Mesenchymal stem cell (in vitro differentiated cells and primary cell): ENCODE measurements at regions not wholly inside any gene's neighbourhood (a gene's known extent, or its start where the extent isn't known, plus 50 kb on each side); places are given as distances from the start of the nearest gene placed in this dataset.
A peak's percentile ranks its signal among the peaks of the same experiment; 100 is the strongest.

Experiments
- DNase-seq: peaks from one replicate; pipeline ENCODE4 v3.0.0-alpha.2; 2013
- H2AFZ ChIP-seq: one replicate; pipeline ENCODE4 v1.6.1; 2013; ENCODE audit warnings: low read depth, mild to moderate bottlenecking, control low read depth, inconsistent platforms, low read length, moderate library complexity
- H2AK5ac ChIP-seq: 2 replicates; pipeline ENCODE4 v1.6.1; 2013; ENCODE audit warnings: low read length, moderate library complexity, mild to moderate bottlenecking, inconsistent platforms; ENCODE audit not compliant: severe bottlenecking
- H2BK120ac ChIP-seq: one replicate; pipeline ENCODE4 v1.6.1; 2013; ENCODE audit warnings: low read depth, mild to moderate bottlenecking, inconsistent platforms, low read length, moderate library complexity
- H2BK12ac ChIP-seq, 2 experiments: one replicate each; pipeline ENCODE4 v1.6.1; 2013; ENCODE audit warnings: inconsistent platforms in 2 of 2, low read length in 2 of 2, mild to moderate bottlenecking in 2 of 2, moderate library complexity in 2 of 2, control low read depth in 1 of 2
- H2BK15ac ChIP-seq: one replicate; pipeline ENCODE4 v1.6.1; 2013; ENCODE audit warnings: mild to moderate bottlenecking, low read depth, inconsistent platforms; ENCODE audit not compliant: poor library complexity, severe bottlenecking
- H2BK5ac ChIP-seq: 2 replicates; pipeline ENCODE4 v1.6.1; 2013; ENCODE audit warnings: low read depth, mild to moderate bottlenecking, low read length, control low read depth, inconsistent platforms; ENCODE audit not compliant: poor library complexity, severe bottlenecking
- H3K14ac ChIP-seq, 2 experiments: one replicate each; pipeline ENCODE4 v1.6.1; 2013; ENCODE audit warnings: inconsistent platforms in 2 of 2, low read length in 2 of 2, control low read depth in 1 of 2, mild to moderate bottlenecking in 1 of 2, moderate library complexity in 1 of 2
- H3K18ac ChIP-seq, 2 experiments: one replicate each; pipeline ENCODE4 v1.6.1; 2013; ENCODE audit warnings: inconsistent platforms in 2 of 2, low read length in 2 of 2, control low read depth in 1 of 2, low read depth in 1 of 2, mild to moderate bottlenecking in 1 of 2
- H3K23ac ChIP-seq, 2 experiments: one replicate each; pipeline ENCODE4 v1.6.1; 2013; ENCODE audit warnings: inconsistent platforms in 2 of 2, low read length in 2 of 2, mild to moderate bottlenecking in 2 of 2, moderate library complexity in 2 of 2, control low read depth in 1 of 2
- H3K27ac ChIP-seq: 2 replicates; pipeline ENCODE4 v1.5.1; 2013; ENCODE audit warnings: mild to moderate bottlenecking, moderate library complexity, low read length, control low read depth, inconsistent platforms; ENCODE audit not compliant: poor library complexity, severe bottlenecking
- H3K27me3 ChIP-seq, 2 experiments: 2 replicates each; pipeline versions ENCODE4 v1.6.1 to v1.7.0; 2013; ENCODE audit warnings: low read length in 2 of 2, mild to moderate bottlenecking in 2 of 2, moderate library complexity in 2 of 2, control low read depth in 1 of 2, inconsistent platforms in 1 of 2; ENCODE audit not compliant: control insufficient read depth in 1 of 2, insufficient read depth in 1 of 2
- H3K36me3 ChIP-seq, 2 experiments: 2 replicates each; pipeline versions ENCODE4 v1.6.1 to v1.7.0; 2013; ENCODE audit warnings: low read length in 2 of 2, control low read depth in 1 of 2, inconsistent platforms in 1 of 2, low read depth in 1 of 2, mild to moderate bottlenecking in 1 of 2; ENCODE audit not compliant: insufficient read depth in 2 of 2, control insufficient read depth in 1 of 2
- H3K4ac ChIP-seq, 2 experiments: one replicate each; pipeline ENCODE4 v1.6.1; 2013; ENCODE audit warnings: inconsistent platforms in 2 of 2, low read length in 2 of 2, mild to moderate bottlenecking in 2 of 2, moderate library complexity in 2 of 2, control low read depth in 1 of 2, low read depth in 1 of 2
- H3K4me1 ChIP-seq: 2 replicates; pipeline ENCODE4 v1.6.1; 2013; ENCODE audit warnings: low read depth, low read length, control low read depth; ENCODE audit not compliant: control insufficient read depth, insufficient read depth
- H3K4me2 ChIP-seq: 2 replicates; pipeline ENCODE4 v1.6.1; 2013; ENCODE audit warnings: low read length, mild to moderate bottlenecking, inconsistent platforms; ENCODE audit not compliant: poor library complexity, severe bottlenecking
- H3K4me3 ChIP-seq, 2 experiments: 2 replicates each; pipeline versions ENCODE4 v1.5.1 to v1.7.0; 2013; ENCODE audit warnings: low read length in 2 of 2, mild to moderate bottlenecking in 2 of 2, control low read depth in 1 of 2, low read depth in 1 of 2; ENCODE audit not compliant: insufficient read depth in 1 of 2
- H3K79me1 ChIP-seq: replicated peaks from 2 replicates; pipeline ENCODE4 v1.6.1; 2013; ENCODE audit warnings: mild to moderate bottlenecking, control low read depth, low read length, inconsistent platforms; ENCODE audit not compliant: poor library complexity, severe bottlenecking
- H3K9ac ChIP-seq: 2 replicates; pipeline ENCODE4 v1.7.0; 2013; ENCODE audit warnings: mild to moderate bottlenecking, low read length, moderate library complexity
- H3K9me3 ChIP-seq: 2 replicates; pipeline ENCODE4 v1.7.0; 2013; ENCODE audit warnings: mild to moderate bottlenecking, low read length; ENCODE audit not compliant: control insufficient read depth
- H4K8ac ChIP-seq: one replicate; pipeline ENCODE4 v1.6.1; 2013; ENCODE audit warnings: inconsistent platforms, mild to moderate bottlenecking, low read length, moderate library complexity
- H4K91ac ChIP-seq: one replicate; pipeline ENCODE4 v1.6.1; 2013; ENCODE audit warnings: mild to moderate bottlenecking, low read length, inconsistent platforms
- WGBS: methylation state at CpG from one replicate; pipeline ENCODE4 v1.1.7; 2013; ENCODE audit warnings: mixed read lengths; 5-methylcytosine and 5-hydroxymethylcytosine counted together

- Histone ChIP-seq H2BK12ac (no peak overlapping the region), H3K9me3 (peaks cover 21% of the 10 kb centered on the region), H3K4me3 (no peak overlapping the region), H3K18ac (no peak overlapping the region), H2AFZ (peak overlapping the region; percentile 14), H3K4me2 (no peak overlapping the region), H4K91ac (no peak overlapping the region), H3K9ac (no peak overlapping the region), H2AK5ac (no peak overlapping the region), H2BK120ac (no peak overlapping the region), H3K27me3 (no peaks in the 10 kb centered on the region), H3K4me1 (no peaks in the 10 kb centered on the region), H3K79me1 (no peaks in the 10 kb centered on the region), H2BK5ac (no peak overlapping the region), H2BK15ac (no peak overlapping the region), H3K27ac (no peak overlapping the region), H3K14ac (no peak overlapping the region), H3K36me3 (no peaks in the 10 kb centered on the region), H3K4ac (no peak overlapping the region), H3K23ac (no peak overlapping the region), H4K8ac (no peak overlapping the region)
- DNase-seq: no peak
- WGBS: 94% methylated on average over 16 of the region's 17 CpGs
These were observed 483.8 kb upstream of the REG3G start for GRCh38 chr2:78541451-78542267.

- Histone ChIP-seq H3K18ac (no peak overlapping the region), H3K27me3 (no peaks in the 10 kb centered on the region), H3K23ac (no peak overlapping the region), H2BK12ac (no peak overlapping the region), H3K9ac (no peak overlapping the region), H3K79me1 (no peaks in the 10 kb centered on the region), H3K36me3 (no peaks in the 10 kb centered on the region), H3K9me3 (peaks cover 15% of the 10 kb centered on the region), H3K4ac (no peak overlapping the region), H3K4me2 (no peak overlapping the region), H3K27ac (no peak overlapping the region), H3K4me1 (no peaks in the 10 kb centered on the region), H2AK5ac (no peak overlapping the region), H2AFZ (no peak overlapping the region), H3K4me3 (no peak overlapping the region), H4K8ac (no peak overlapping the region), H2BK15ac (no peak overlapping the region), H2BK120ac (no peak overlapping the region), H2BK5ac (no peak overlapping the region), H4K91ac (no peak overlapping the region), H3K14ac (no peak overlapping the region)
- 94% methylated on average over 13 of the region's 14 CpGs for WGBS
- DNase-seq: no peak
These were observed 478.7 kb upstream of the REG3G start for GRCh38 chr2:78546843-78547242.

- Histone ChIP-seq H3K79me1 (no peaks in the 10 kb centered on the region), H3K9me3 (peaks cover 7% of the 10 kb centered on the region), H3K4me2 (no peak overlapping the region), H3K4me3 (no peak overlapping the region), H2BK15ac (no peak overlapping the region), H3K9ac (no peak overlapping the region), H3K14ac (no peak overlapping the region), H3K27me3 (no peaks in the 10 kb centered on the region), H2AFZ (no peak overlapping the region), H3K23ac (no peak overlapping the region), H2BK120ac (no peak overlapping the region), H3K18ac (no peak overlapping the region), H3K36me3 (no peaks in the 10 kb centered on the region), H2BK12ac (no peak overlapping the region), H3K27ac (no peak overlapping the region), H2BK5ac (no peak overlapping the region), H3K4me1 (no peaks in the 10 kb centered on the region), H2AK5ac (no peak overlapping the region), H3K4ac (no peak overlapping the region), H4K8ac (no peak overlapping the region), H4K91ac (no peak overlapping the region)
- WGBS: no CpG with 5 or more reads among the region's 2 CpGs
- DNase-seq: no peak
These were observed 475.7 kb upstream of the REG3G start for GRCh38 chr2:78549766-78550165.

- Histone ChIP-seq H3K23ac (no peak overlapping the region), H3K9ac (no peak overlapping the region), H3K4me3 (no peak overlapping the region), H2BK12ac (no peak overlapping the region), H4K91ac (no peak overlapping the region), H3K4me2 (no peak overlapping the region), H3K27me3 (no peaks in the 10 kb centered on the region), H3K18ac (no peak overlapping the region), H3K9me3 (peaks cover 8% of the 10 kb centered on the region), H3K4ac (no peak overlapping the region), H3K36me3 (no peaks in the 10 kb centered on the region), H3K27ac (no peak overlapping the region), H2BK15ac (no peak overlapping the region), H4K8ac (no peak overlapping the region), H2BK5ac (no peak overlapping the region), H2BK120ac (no peak overlapping the region), H2AK5ac (no peak overlapping the region), H3K14ac (no peak overlapping the region), H2AFZ (no peak overlapping the region), H3K4me1 (no peaks in the 10 kb centered on the region), H3K79me1 (no peaks in the 10 kb centered on the region)
- DNase-seq: no peak
- 16% methylated on average over 2 of the region's 3 CpGs for WGBS
These were observed 471.4 kb upstream of the REG3G start for GRCh38 chr2:78553866-78554647.
